A673 (cell line): ENCODE measurements at regions not wholly inside any gene's neighbourhood (a gene's known extent, or its start where the extent isn't known, plus 50 kb on each side); places are given as distances from the start of the nearest gene placed in this dataset.

Experiments
- BruUV-seq: library from RNA; stranded (reverse); fragments of 400-500 nt; replicated peaks from 2 replicates; lab custom pipeline; 2021; lab: Mats Ljungman, UMichigan
- CTCF ChIA-PET: fragments of 300-600 bp; sonication (Branson Sonifier 250); formaldehyde crosslinking; loops from one replicate; lab custom pipeline; 2022; ENCODE audit warnings: antibody characterized with exemption; lab: Charles Lee
- POLR2A ChIA-PET: fragments of 300-600 bp; sonication (Branson Sonifier 250); formaldehyde crosslinking; loops from one replicate; lab custom pipeline; 2022; ENCODE audit warnings: antibody characterized with exemption; ENCODE audit not compliant: low non-redundant PET; lab: Charles Lee
- DNase-seq: peaks from one replicate; pipeline ENCODE4 v3.0.0-alpha.2; 2015; ENCODE audit warnings: low spot score
- H3K27ac ChIP-seq: fragments of 200-600 bp; sonication (generic); 2 replicates; pipeline ENCODE4 v1.5.1; 2016; ENCODE audit warnings: mixed run types, low read depth, mild to moderate bottlenecking, mixed read lengths, antibody characterized with exemption, low read length; ENCODE audit not compliant: poor library complexity, severe bottlenecking
- H3K27me3 ChIP-seq: fragments of 200-600 bp; sonication (generic); replicated peaks from 2 replicates; pipeline ENCODE4 v1.6.1; 2017; ENCODE audit warnings: mixed run types, low read depth, mild to moderate bottlenecking, mixed read lengths, antibody characterized with exemption, low read length; ENCODE audit not compliant: insufficient read depth, poor library complexity
- H3K36me3 ChIP-seq: fragments of 200-600 bp; sonication (generic); 2 replicates; pipeline ENCODE4 v1.6.1; 2016; ENCODE audit warnings: mixed run types, mild to moderate bottlenecking, mixed read lengths, antibody characterized with exemption, low read length; ENCODE audit not compliant: insufficient read depth, poor library complexity, severe bottlenecking
- H3K4me1 ChIP-seq: fragments of 200-600 bp; sonication (generic); 2 replicates; pipeline ENCODE4 v1.6.1; 2017; ENCODE audit warnings: mixed run types, mild to moderate bottlenecking, mixed read lengths, antibody characterized with exemption, low read length; ENCODE audit not compliant: insufficient read depth, poor library complexity, severe bottlenecking
- H3K4me3 ChIP-seq: fragments of 200-600 bp; sonication (generic); 2 replicates; pipeline ENCODE4 v1.5.1; 2016; ENCODE audit warnings: low read depth, mixed run types, mild to moderate bottlenecking, mixed read lengths, low read length; ENCODE audit not compliant: poor library complexity, severe bottlenecking
- H3K9me3 ChIP-seq: fragments of 200-600 bp; sonication (generic); 2 replicates; pipeline ENCODE4 v1.6.1; 2016; ENCODE audit warnings: mixed run types, low read depth, mild to moderate bottlenecking, mixed read lengths, antibody characterized with exemption, low read length; ENCODE audit not compliant: poor library complexity, severe bottlenecking
- CTCF ChIP-seq: fragments of 300-800, 200-600 bp; sonication (generic); conservative IDR thresholded peaks from 2 replicates; pipeline ENCODE4 v1.5.1; 2017; ENCODE audit warnings: low read depth, mild to moderate bottlenecking, antibody characterized with exemption, low read length, moderate library complexity, mixed read lengths
- EZH2 ChIP-seq: fragments of 200-600 bp; sonication (generic); IDR thresholded peaks from 2 replicates; pipeline ENCODE4 v1.6.1; 2017; ENCODE audit warnings: borderline replicate concordance, low read depth, mild to moderate bottlenecking, mixed read lengths, antibody characterized with exemption, low read length; ENCODE audit not compliant: poor library complexity, severe bottlenecking
- intact Hi-C: fragments of 100-400 bp; cut with micrococcal nuclease; formaldehyde crosslinking; loops from one replicate; pipeline ENCODE4 v1.10.0; 2022; ENCODE audit not compliant: unreplicated experiment

DNA sequence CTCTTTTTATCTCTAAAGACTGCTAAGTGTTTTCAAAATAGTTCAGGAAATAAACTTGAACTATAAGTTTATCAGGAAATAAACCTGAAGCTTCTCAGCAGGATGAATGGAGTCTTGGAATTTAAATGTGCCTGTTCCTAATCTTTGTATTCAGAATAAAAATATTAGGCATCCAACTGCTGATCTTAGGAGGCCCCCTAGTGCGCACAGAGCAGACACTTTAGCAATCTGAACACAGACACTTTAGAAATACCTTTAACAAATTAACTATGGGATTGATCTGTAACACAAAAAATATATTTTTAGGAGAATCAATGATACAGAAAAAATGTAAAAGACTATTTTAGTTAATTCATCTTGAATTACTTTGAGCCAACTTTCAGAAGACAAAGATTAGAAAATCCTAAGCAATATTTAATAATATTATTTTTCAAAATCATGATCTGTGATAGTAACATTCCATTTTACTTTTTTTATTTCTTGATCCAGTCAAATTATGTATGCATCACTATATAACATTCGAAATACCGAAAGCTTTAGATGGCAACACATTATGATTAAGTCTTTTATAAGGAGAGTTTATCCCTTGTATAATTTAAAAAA is 80.9 kb downstream of the SLC41A2 start:
- Histone ChIP-seq H3K4me3 (no peak overlapping the region), H3K36me3 (no peaks in the 10 kb centered on the region), H3K27me3 (no peaks in the 10 kb centered on the region), H3K27ac (no peak overlapping the region), H3K4me1 (no peaks in the 10 kb centered on the region), H3K9me3 (peaks cover 3% of the 10 kb centered on the region)
- DNase-seq, result peak; percentile 44
- TF ChIP-seq EZH2, result no peak
- peak; percentile 58 for TF ChIP-seq CTCF
- no TSS peak for BruUV-seq
- POLR2A ChIA-PET, result no interaction called here
- CTCF ChIA-PET, result no interaction called here
- intact Hi-C loops, result loop anchor here (5.0 kb wide), 1 partner anchor 495 kb away; no protein-coding TSS in a partner anchor

- BruUV-seq, result no TSS peak
- TF ChIP-seq EZH2 (no peak), CTCF (no peak)
- H3K27ac ChIP-seq, result no peak overlapping the region
- H3K36me3 ChIP-seq, result no peaks in the 10 kb centered on the region
- peaks cover 3% of the 10 kb centered on the region for H3K9me3 ChIP-seq
- CTCF ChIA-PET, result no interaction called here
- H3K4me1 ChIP-seq, result no peaks in the 10 kb centered on the region
- intact Hi-C loops, result no loop called here
- H3K4me3 ChIP-seq, result no peak overlapping the region
- POLR2A ChIA-PET, result interaction anchor here (0.8 kb wide), 1 partner anchor 11 kb away, joined by 3 read pairs; no protein-coding TSS in a partner anchor
- DNase-seq, result no peak
- peaks cover 5% of the 10 kb centered on the region for H3K27me3 ChIP-seq
Measured at GRCh38 chr12:104873374-104873773, 84.7 kb downstream of the SLC41A2 start.

DNA sequence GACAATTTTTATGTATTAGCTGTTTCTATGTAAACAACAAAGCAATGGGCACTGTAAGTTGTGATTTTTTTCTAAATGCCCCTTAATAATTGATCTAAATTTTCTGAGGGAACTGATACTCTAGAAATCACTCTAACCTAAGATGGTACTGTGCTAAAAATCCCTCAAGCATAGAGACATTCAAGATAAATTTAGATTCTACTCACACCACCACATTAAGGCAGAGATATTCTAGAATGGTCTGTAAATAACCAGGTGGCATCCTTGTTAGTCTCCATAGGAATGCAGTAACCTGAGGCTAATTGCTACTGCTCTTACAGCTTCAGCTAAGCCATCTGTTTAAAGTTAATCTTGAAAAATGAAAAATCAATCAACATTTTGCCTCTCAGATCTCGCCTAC is 87.3 kb downstream of the SLC41A2 start:
- CTCF ChIA-PET, result no interaction called here
- Histone ChIP-seq H3K9me3 (peaks cover 3% of the 10 kb centered on the region), H3K4me1 (no peaks in the 10 kb centered on the region), H3K27ac (no peak overlapping the region), H3K36me3 (no peaks in the 10 kb centered on the region), H3K27me3 (peaks cover 5% of the 10 kb centered on the region), H3K4me3 (no peak overlapping the region)
- intact Hi-C loops, result no loop called here
- POLR2A ChIA-PET, result no interaction called here
- DNase-seq, result no peak
- no peak for TF ChIP-seq CTCF
- BruUV-seq, result no TSS peak
